ENCODE measurements at regions not wholly inside any gene's neighbourhood (a gene's known extent, or its start where the extent isn't known, plus 50 kb on each side); places are given as distances from the start of the nearest gene placed in this dataset.

DNA sequence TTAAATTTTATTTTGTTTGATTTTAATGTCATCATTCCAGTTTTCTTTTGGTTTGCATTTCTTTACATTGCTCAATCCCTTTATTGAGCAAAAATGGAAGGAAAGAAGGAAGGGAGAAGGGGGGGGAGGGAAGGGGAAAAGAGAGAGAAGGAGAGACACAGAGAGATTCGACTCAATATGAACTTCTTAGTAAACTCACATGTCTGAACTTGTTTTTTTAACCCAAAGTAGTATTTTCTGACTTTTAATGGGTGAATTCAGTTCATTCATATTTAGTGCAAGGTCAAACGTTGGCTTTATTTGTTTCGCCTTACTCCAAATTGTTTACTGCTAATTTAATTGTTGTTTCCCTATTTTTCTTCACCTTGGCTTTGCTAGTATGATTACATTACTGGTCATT, 278.6 kb downstream of the COL12A1 start:
- H3K4me3 ChIP-seq, result no peak overlapping the region
- DNase-seq (ENCODE audit: low spot score), result no peak
- H3K27me3 ChIP-seq, result no peaks in the 10 kb centered on the region
- no peak overlapping the region for H3K27ac ChIP-seq
- no peaks in the 10 kb centered on the region for H3K4me1 ChIP-seq
- no peaks in the 10 kb centered on the region for H3K36me3 ChIP-seq
- H3K9me3 ChIP-seq, result no peaks in the 10 kb centered on the region
- TF ChIP-seq, protein P1, sequence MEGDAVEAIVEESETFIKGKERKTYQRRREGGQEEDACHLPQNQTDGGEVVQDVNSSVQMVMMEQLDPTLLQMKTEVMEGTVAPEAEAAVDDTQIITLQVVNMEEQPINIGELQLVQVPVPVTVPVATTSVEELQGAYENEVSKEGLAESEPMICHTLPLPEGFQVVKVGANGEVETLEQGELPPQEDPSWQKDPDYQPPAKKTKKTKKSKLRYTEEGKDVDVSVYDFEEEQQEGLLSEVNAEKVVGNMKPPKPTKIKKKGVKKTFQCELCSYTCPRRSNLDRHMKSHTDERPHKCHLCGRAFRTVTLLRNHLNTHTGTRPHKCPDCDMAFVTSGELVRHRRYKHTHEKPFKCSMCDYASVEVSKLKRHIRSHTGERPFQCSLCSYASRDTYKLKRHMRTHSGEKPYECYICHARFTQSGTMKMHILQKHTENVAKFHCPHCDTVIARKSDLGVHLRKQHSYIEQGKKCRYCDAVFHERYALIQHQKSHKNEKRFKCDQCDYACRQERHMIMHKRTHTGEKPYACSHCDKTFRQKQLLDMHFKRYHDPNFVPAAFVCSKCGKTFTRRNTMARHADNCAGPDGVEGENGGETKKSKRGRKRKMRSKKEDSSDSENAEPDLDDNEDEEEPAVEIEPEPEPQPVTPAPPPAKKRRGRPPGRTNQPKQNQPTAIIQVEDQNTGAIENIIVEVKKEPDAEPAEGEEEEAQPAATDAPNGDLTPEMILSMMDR (IDR thresholded peaks at IDR 0.05), result no peak

DNA sequence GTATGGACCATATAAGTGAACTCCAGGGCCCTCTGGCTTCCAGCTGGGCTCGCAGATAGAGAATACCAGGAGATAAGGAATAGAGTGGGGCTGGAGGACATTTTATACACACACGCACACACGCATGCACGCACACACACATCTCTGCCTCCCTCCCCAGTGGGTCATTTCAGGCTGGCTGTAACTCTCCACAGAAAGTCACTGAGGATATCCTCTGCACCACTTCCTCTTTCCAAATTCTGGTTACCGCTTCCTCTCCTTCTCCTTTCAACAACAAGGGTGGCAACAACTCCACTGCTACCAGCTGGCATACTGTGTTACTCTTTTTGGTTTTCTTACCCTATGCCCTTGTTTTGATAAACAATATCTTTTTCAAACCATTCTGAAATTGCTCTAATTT, 280.2 kb downstream of the COL12A1 start:
- DNase-seq (ENCODE audit: low spot score), result no peak
- no peaks in the 10 kb centered on the region for H3K4me1 ChIP-seq

DNA sequence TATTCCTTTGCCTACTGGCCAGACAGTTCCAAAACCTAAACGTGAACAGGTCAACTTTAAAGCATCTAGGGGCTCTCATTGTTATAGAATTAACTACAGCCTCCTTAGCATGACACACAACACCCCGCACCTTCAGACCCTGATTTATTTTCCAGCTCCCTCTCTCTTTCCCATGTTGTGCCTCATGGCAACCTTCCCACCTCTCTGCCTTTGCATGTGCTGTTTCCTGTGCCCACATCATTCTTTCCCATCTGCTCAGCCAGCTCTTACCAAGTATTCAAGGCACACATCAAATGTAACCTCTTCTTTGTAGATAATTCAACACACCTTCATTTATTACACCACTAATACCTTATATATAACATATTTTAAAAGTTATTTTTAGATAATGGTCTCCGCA, 291.0 kb downstream of the COL12A1 start:
- no peak for DNase-seq (ENCODE audit: low spot score)
- Histone ChIP-seq H3K27ac (no peak overlapping the region), H3K4me3 (no peak overlapping the region), H3K4me1 (no peaks in the 10 kb centered on the region), H3K27me3 (no peaks in the 10 kb centered on the region), H3K36me3 (no peaks in the 10 kb centered on the region), H3K9me3 (no peaks in the 10 kb centered on the region)
- TF ChIP-seq, protein P1 (IDR thresholded peaks at IDR 0.05), result no peak

More for the DNA sequence above, 280.2 kb downstream of the COL12A1 start:
- TF ChIP-seq, protein P1 (IDR thresholded peaks at IDR 0.05), result no peak
- H3K9me3 ChIP-seq, result no peaks in the 10 kb centered on the region
- no peaks in the 10 kb centered on the region for H3K36me3 ChIP-seq
- H3K4me3 ChIP-seq, result no peak overlapping the region
- H3K27ac ChIP-seq, result no peak overlapping the region
- no peaks in the 10 kb centered on the region for H3K27me3 ChIP-seq

DNA sequence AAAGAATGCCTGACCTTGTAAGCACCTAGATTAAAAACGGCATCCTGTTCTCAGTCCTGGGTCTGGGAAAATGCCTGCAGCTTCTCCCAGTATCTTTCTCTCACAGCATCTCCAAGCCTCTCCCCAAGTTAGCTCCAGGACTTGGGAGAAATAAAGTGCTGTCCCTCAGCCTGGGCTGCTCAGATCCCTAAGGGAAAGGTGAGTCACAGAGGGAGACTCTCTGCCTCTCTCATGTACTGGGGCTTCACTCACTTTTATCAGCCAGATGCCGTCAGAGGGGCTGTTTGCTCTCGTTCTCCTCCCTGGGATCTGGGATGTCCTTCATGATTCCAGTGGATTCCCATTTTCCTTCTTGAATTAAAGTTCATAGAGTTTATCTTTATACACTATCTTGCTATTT, 293.6 kb downstream of the COL12A1 start:
- no peak for DNase-seq (ENCODE audit: low spot score)
- Histone ChIP-seq H3K4me3 (no peak overlapping the region), H3K27me3 (no peaks in the 10 kb centered on the region), H3K4me1 (no peaks in the 10 kb centered on the region), H3K9me3 (no peaks in the 10 kb centered on the region), H3K27ac (no peak overlapping the region), H3K36me3 (no peaks in the 10 kb centered on the region)
- TF ChIP-seq, protein P1 (IDR thresholded peaks at IDR 0.05), result no peak

DNA sequence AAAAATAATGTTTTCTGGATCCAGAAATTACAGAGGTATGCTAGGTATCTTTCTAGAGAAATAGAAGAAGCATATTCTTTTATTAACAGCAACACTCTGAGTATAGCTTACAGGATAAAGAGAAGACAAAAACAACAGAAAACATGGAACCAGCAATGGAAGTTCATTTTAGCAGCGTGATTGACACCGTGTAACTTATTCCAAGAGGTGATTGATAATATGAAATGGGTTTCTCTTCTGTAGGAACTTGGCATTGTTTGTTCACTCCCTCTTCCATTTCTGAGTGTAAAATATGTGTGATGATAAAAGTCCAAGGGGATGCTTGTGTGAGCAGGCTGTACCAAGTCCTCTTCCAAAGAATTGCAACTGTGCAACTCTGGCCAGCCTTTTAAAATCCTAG, 303.0 kb downstream of the COL12A1 start:
- peaks cover 0 to 14% of the 10 kb centered on the region in 2 donors for H3K9me3 ChIP-seq
- no peaks in the 10 kb centered on the region for H3K4me1 ChIP-seq
- no peaks in the 10 kb centered on the region for H3K27me3 ChIP-seq
- no peak for DNase-seq (ENCODE audit: low spot score)
- H3K27ac ChIP-seq, result no peak overlapping the region
- no peak overlapping the region for H3K4me3 ChIP-seq
- TF ChIP-seq, protein P1 (IDR thresholded peaks at IDR 0.05), result no peak
- no peaks in the 10 kb centered on the region for H3K36me3 ChIP-seq

DNA sequence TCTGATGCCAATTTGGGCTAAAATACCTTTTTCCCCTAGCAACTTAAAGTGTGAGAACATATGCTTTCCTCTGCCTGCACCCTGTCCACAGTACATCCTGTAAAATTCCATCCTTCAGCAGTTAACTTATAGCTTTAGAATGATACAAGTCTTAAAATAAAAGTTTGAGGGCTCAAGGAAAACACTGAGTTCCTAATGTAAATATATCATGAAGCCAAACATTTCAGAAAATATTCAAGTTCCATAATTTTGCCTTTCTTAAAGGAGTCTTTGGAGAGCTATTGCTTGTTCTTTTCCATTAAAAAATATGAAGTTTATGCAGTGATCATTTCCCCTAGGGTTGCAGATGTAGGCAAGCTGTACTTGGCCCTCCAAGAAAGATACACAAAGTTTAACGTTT, 303.8 kb downstream of the COL12A1 start:
- H3K27ac ChIP-seq, result no peak overlapping the region
- H3K36me3 ChIP-seq, result no peaks in the 10 kb centered on the region
- H3K4me1 ChIP-seq, result no peaks in the 10 kb centered on the region
- H3K27me3 ChIP-seq, result no peaks in the 10 kb centered on the region
- H3K4me3 ChIP-seq, result no peak overlapping the region
- TF ChIP-seq, protein P1 (IDR thresholded peaks at IDR 0.05), result no peak
- peaks cover 0 to 22% of the 10 kb centered on the region in 2 donors for H3K9me3 ChIP-seq
- DNase-seq (ENCODE audit: low spot score), result no peak
